Islet precursor cell (in vitro differentiated cells): ENCODE measurements at regions not wholly inside any gene's neighbourhood (a gene's known extent, or its start where the extent isn't known, plus 50 kb on each side); places are given as distances from the start of the nearest gene placed in this dataset.
"Not testable (repeated sequence)": the region's sequence is repeated elsewhere in the genome, so short reads cannot be mapped to it uniquely, and the experiment has no call there.

Source experiments
- DNase-seq: peaks from one replicate; pipeline ENCODE4 v3.0.0-alpha.2; 2018

- no peak for DNase-seq
Observed at GRCh38 chr18:39618265-39619003, 2052.8 kb upstream of the CELF4 start.

GRCh38 chr18:39611381-39612100 is 2045.9 kb upstream of the CELF4 start:
- no peak for DNase-seq

GRCh38 chr18:39607034-39607433 is 2041.4 kb upstream of the CELF4 start:
- no peak for DNase-seq

GRCh38 chr18:39604836-39605235 is 2039.2 kb upstream of the CELF4 start:
- DNase-seq: no peak

- no peak for DNase-seq
Observed at GRCh38 chr18:39602131-39602530, 2036.5 kb upstream of the CELF4 start.

GRCh38 chr18:39600894-39601293 is 2035.3 kb upstream of the CELF4 start:
- no peak for DNase-seq

GRCh38 chr18:39599251-39599650 is 2033.7 kb upstream of the CELF4 start:
- no peak for DNase-seq

- no peak for DNase-seq
Observed at GRCh38 chr18:39596891-39597290, 2031.3 kb upstream of the CELF4 start.

- DNase-seq: no peak
Observed at GRCh38 chr18:39596221-39596620, 2030.6 kb upstream of the CELF4 start.

GRCh38 chr18:39594206-39594605 is 2028.6 kb upstream of the CELF4 start:
- DNase-seq: no peak

GRCh38 chr18:39591649-39592048 is 2026.1 kb upstream of the CELF4 start:
- DNase-seq: no peak

GRCh38 chr18:39589496-39589895 is 2023.9 kb upstream of the CELF4 start:
- no peak for DNase-seq

GRCh38 chr18:39587586-39587985 is 2022.0 kb upstream of the CELF4 start:
- no peak for DNase-seq

GRCh38 chr18:39586741-39587140 is 2021.1 kb upstream of the CELF4 start:
- DNase-seq: no peak

- no peak for DNase-seq
Observed at GRCh38 chr18:39574897-39575296, 2009.3 kb upstream of the CELF4 start.

GRCh38 chr18:39571511-39571910 is 2005.9 kb upstream of the CELF4 start:
- no peak for DNase-seq

GRCh38 chr18:39565551-39566230 is 2000.1 kb upstream of the CELF4 start:
- DNase-seq: not testable (repeated sequence)

GRCh38 chr18:39564716-39565115 is 1999.1 kb upstream of the CELF4 start:
- DNase-seq: no peak

GRCh38 chr18:39561126-39561525 is 1995.5 kb upstream of the CELF4 start:
- no peak for DNase-seq

- DNase-seq: no peak
Observed at GRCh38 chr18:39558658-39559057, 1993.1 kb upstream of the CELF4 start.

GRCh38 chr18:39555496-39555895 is 1989.9 kb upstream of the CELF4 start:
- no peak for DNase-seq

GRCh38 chr18:39550701-39551100 is 1985.1 kb upstream of the CELF4 start:
- DNase-seq: no peak

GRCh38 chr18:39549144-39549543 is 1983.5 kb upstream of the CELF4 start:
- DNase-seq: no peak

GRCh38 chr18:39531659-39532058 is 1966.1 kb upstream of the CELF4 start:
- DNase-seq: no peak
